OCI-LY1 (cell line): ENCODE measurements at regions not wholly inside any gene's neighbourhood (a gene's known extent, or its start where the extent isn't known, plus 50 kb on each side); places are given as distances from the start of the nearest gene placed in this dataset.

ENCODE experiments used
- CTCF ChIP-seq: fragments of 200-600 bp; sonication (generic), shearing (Covaris generic); IDR thresholded peaks from 2 replicates; pipeline ENCODE4 v1.5.1; 2017; ENCODE audit warnings: mild to moderate bottlenecking, antibody characterized with exemption, low read length, moderate library complexity, mixed read lengths
- EZH2 ChIP-seq: fragments of 200-600 bp; sonication (generic), shearing (Covaris generic); IDR thresholded peaks from 2 replicates; pipeline ENCODE4 v1.8.0; 2017; ENCODE audit warnings: borderline replicate concordance, mixed run types, mild to moderate bottlenecking, antibody characterized with exemption, low read length, moderate library complexity, mixed read lengths

- TF ChIP-seq CTCF, result no peak
- TF ChIP-seq EZH2, result no peak
Measured at GRCh38 chr22:47826016-47826415, 1063.6 kb downstream of the TBC1D22A start.
